ENCODE measurements at regions not wholly inside any gene's neighbourhood (a gene's known extent, or its start where the extent isn't known, plus 50 kb on each side); places are given as distances from the start of the nearest gene placed in this dataset.

GRCh38 chr1:55315552-55315951 is 100.4 kb upstream of the USP24 start:
- TF ChIP-seq EZH2phosphoT487 (IDR thresholded peaks at IDR 0.05; ENCODE audit: borderline replicate concordance), result no peak
- TF ChIP-seq CTCF (conservative IDR thresholded peaks at IDR 0.05; ENCODE audit: low read length), result no peak
- H3K4me1 ChIP-seq (ENCODE audit: insufficient read depth, low read length, poor library complexity, severe bottlenecking), result no peaks in the 10 kb centered on the region

GRCh38 chr1:55314740-55315139 is 99.6 kb upstream of the USP24 start:
- Histone ChIP-seq H3K9ac (ENCODE audit: low read depth, low read length, poor library complexity, severe bottlenecking) (no peak overlapping the region), H3K79me2 (ENCODE audit: insufficient read depth, low read length) (no peaks in the 10 kb centered on the region), H4K20me1 (ENCODE audit: insufficient read depth, low read length, poor library complexity, severe bottlenecking) (no peaks in the 10 kb centered on the region), H3K36me3 (ENCODE audit: insufficient read depth, low read length) (no peaks in the 10 kb centered on the region), H3K4me1 (ENCODE audit: insufficient read depth, low read length, poor library complexity, severe bottlenecking) (no peaks in the 10 kb centered on the region), H3K4me2 (ENCODE audit: low read depth, low read length, poor library complexity, severe bottlenecking) (no peak overlapping the region), H3F3A (ENCODE audit: low read depth) (no peaks in the 10 kb centered on the region), H3K9me2 (replicated peaks; ENCODE audit: low read depth, low read length) (no peaks in the 10 kb centered on the region), H3K9me3 (ENCODE audit: insufficient read depth, low read depth, low read length) (no peaks in the 10 kb centered on the region), H2AFZ (ENCODE audit: low read length) (no peak overlapping the region), H3K4me3 (ENCODE audit: low read length, poor library complexity, severe bottlenecking) (no peak overlapping the region), H3K27me3 (ENCODE audit: insufficient read depth, low read length, poor library complexity, severe bottlenecking) (no peaks in the 10 kb centered on the region)
- TF ChIP-seq CTCF (conservative IDR thresholded peaks at IDR 0.05; ENCODE audit: low read length) (no peak), EZH2phosphoT487 (IDR thresholded peaks at IDR 0.05; ENCODE audit: borderline replicate concordance) (no peak)

More at GRCh38 chr1:55315552-55315951, 100.4 kb upstream of the USP24 start:
- no peaks in the 10 kb centered on the region for H4K20me1 ChIP-seq (ENCODE audit: insufficient read depth, low read length, poor library complexity, severe bottlenecking)
- no peaks in the 10 kb centered on the region for H3K79me2 ChIP-seq (ENCODE audit: insufficient read depth, low read length)
- no peak overlapping the region for H3K4me3 ChIP-seq (ENCODE audit: low read length, poor library complexity, severe bottlenecking)
- no peak overlapping the region for H3K4me2 ChIP-seq (ENCODE audit: low read depth, low read length, poor library complexity, severe bottlenecking)
- H3K9me2 ChIP-seq (replicated peaks; ENCODE audit: low read depth, low read length), result no peaks in the 10 kb centered on the region
- H2AFZ ChIP-seq (ENCODE audit: low read length), result no peak overlapping the region
- H3K36me3 ChIP-seq (ENCODE audit: insufficient read depth, low read length), result no peaks in the 10 kb centered on the region
- H3F3A ChIP-seq (ENCODE audit: low read depth), result no peaks in the 10 kb centered on the region
- no peaks in the 10 kb centered on the region for H3K27me3 ChIP-seq (ENCODE audit: insufficient read depth, low read length, poor library complexity, severe bottlenecking)
- H3K9ac ChIP-seq (ENCODE audit: low read depth, low read length, poor library complexity, severe bottlenecking), result no peak overlapping the region
- no peaks in the 10 kb centered on the region for H3K9me3 ChIP-seq (ENCODE audit: insufficient read depth, low read depth, low read length)

- H3F3A ChIP-seq (ENCODE audit: low read depth), result no peaks in the 10 kb centered on the region
- TF ChIP-seq EZH2phosphoT487 (IDR thresholded peaks at IDR 0.05; ENCODE audit: borderline replicate concordance), result no peak
- no peak for TF ChIP-seq CTCF (conservative IDR thresholded peaks at IDR 0.05; ENCODE audit: low read length)
- no peak overlapping the region for H3K9ac ChIP-seq (ENCODE audit: low read depth, low read length, poor library complexity, severe bottlenecking)
- no peaks in the 10 kb centered on the region for H3K27me3 ChIP-seq (ENCODE audit: insufficient read depth, low read length, poor library complexity, severe bottlenecking)
- H3K9me2 ChIP-seq (replicated peaks; ENCODE audit: low read depth, low read length), result no peaks in the 10 kb centered on the region
- no peak overlapping the region for H3K4me3 ChIP-seq (ENCODE audit: low read length, poor library complexity, severe bottlenecking)
- no peak overlapping the region for H2AFZ ChIP-seq (ENCODE audit: low read length)
- no peaks in the 10 kb centered on the region for H3K9me3 ChIP-seq (ENCODE audit: insufficient read depth, low read depth, low read length)
- no peaks in the 10 kb centered on the region for H4K20me1 ChIP-seq (ENCODE audit: insufficient read depth, low read length, poor library complexity, severe bottlenecking)
- H3K4me1 ChIP-seq (ENCODE audit: insufficient read depth, low read length, poor library complexity, severe bottlenecking), result no peaks in the 10 kb centered on the region
- no peak overlapping the region for H3K4me2 ChIP-seq (ENCODE audit: low read depth, low read length, poor library complexity, severe bottlenecking)
- no peaks in the 10 kb centered on the region for H3K36me3 ChIP-seq (ENCODE audit: insufficient read depth, low read length)
- no peaks in the 10 kb centered on the region for H3K79me2 ChIP-seq (ENCODE audit: insufficient read depth, low read length)
Observed at GRCh38 chr1:55313903-55314302, 98.7 kb upstream of the USP24 start.

All from Loucy (cell line).